GM23338 (cell line): ENCODE measurements at regions not wholly inside any gene's neighbourhood (a gene's known extent, or its start where the extent isn't known, plus 50 kb on each side); places are given as distances from the start of the nearest gene placed in this dataset.

ENCODE experiments used
- ATAC-seq: fragments of 200-7000 bp; cut with Tn5 transposase; 3 replicates; pipeline ENCODE4 v1.9.1; 2020
- DNase-seq: peaks from one replicate; pipeline ENCODE4 v3.0.0-alpha.2; 2015; ENCODE audit warnings: low spot score
- H2AFZ ChIP-seq: fragments of 200-600 bp; sonication (generic); 2 replicates; pipeline ENCODE4 v1.8.0; 2016; ENCODE audit warnings: antibody characterized with exemption, mild to moderate bottlenecking, moderate library complexity
- H3F3A ChIP-seq: fragments of 200-600 bp; sonication (generic); replicated peaks from 2 replicates; pipeline ENCODE4 v1.8.0; 2017; ENCODE audit warnings: antibody characterized with exemption, mixed run types, low read depth
- H3K27ac ChIP-seq: fragments of 200-600 bp; sonication (generic); 2 replicates; pipeline ENCODE4 v1.6.1; 2016; ENCODE audit warnings: low read depth
- H3K27me3 ChIP-seq: fragments of 200-600 bp; sonication (generic); 2 replicates; pipeline ENCODE4 v1.8.0; 2016; ENCODE audit warnings: mild to moderate bottlenecking, mixed run types, moderate library complexity; ENCODE audit not compliant: insufficient read depth
- H3K36me3 ChIP-seq: fragments of 200-600 bp; sonication (generic); 2 replicates; pipeline ENCODE4 v1.8.0; 2016; ENCODE audit warnings: mild to moderate bottlenecking; ENCODE audit not compliant: insufficient read depth
- H3K4me1 ChIP-seq: fragments of 200-600 bp; sonication (generic); 2 replicates; pipeline ENCODE4 v1.8.0; 2016; ENCODE audit warnings: mild to moderate bottlenecking, moderate library complexity; ENCODE audit not compliant: insufficient read depth
- H3K4me2 ChIP-seq: fragments of 200-600 bp; sonication (generic); 2 replicates; pipeline ENCODE4 v1.7.1; 2017; ENCODE audit warnings: mixed run types
- H3K4me3 ChIP-seq: fragments of 200-600 bp; sonication (generic); 2 replicates; pipeline ENCODE4 v1.6.1; 2016; ENCODE audit warnings: mixed run types
- H3K79me2 ChIP-seq: fragments of 200-600 bp; sonication (generic); replicated peaks from 2 replicates; pipeline ENCODE4 v1.8.0; 2017; ENCODE audit warnings: mild to moderate bottlenecking; ENCODE audit not compliant: insufficient read depth
- H3K9me2 ChIP-seq: fragments of 200-600 bp; sonication (generic); 2 replicates; pipeline ENCODE4 v1.8.0; 2017; ENCODE audit not compliant: insufficient read depth
- H4K20me1 ChIP-seq: fragments of 200-600 bp; sonication (generic); replicated peaks from 2 replicates; pipeline ENCODE4 v1.8.0; 2017; ENCODE audit warnings: mild to moderate bottlenecking; ENCODE audit not compliant: insufficient read depth
- H3K27ac Mint-ChIP-seq: 2 replicates; pipeline ENCODE4 v1.8.0; 2020; ENCODE audit warnings: inconsistent platforms, mild to moderate bottlenecking, moderate library complexity, mixed read lengths
- H3K27me3 Mint-ChIP-seq: 3 replicates; pipeline ENCODE4 v1.8.0; 2022; ENCODE audit warnings: low read depth, mild to moderate bottlenecking, moderate library complexity, mixed read lengths, inconsistent platforms; ENCODE audit not compliant: insufficient read depth, poor library complexity
- H3K36me3 Mint-ChIP-seq: 3 replicates; pipeline ENCODE4 v1.8.0; 2021; ENCODE audit warnings: low read depth, mild to moderate bottlenecking, inconsistent platforms, moderate library complexity, mixed read lengths
- H3K4me1 Mint-ChIP-seq: 3 replicates; pipeline ENCODE4 v1.8.0; 2020; ENCODE audit warnings: mild to moderate bottlenecking, inconsistent platforms, mixed read lengths
- H3K4me3 Mint-ChIP-seq: 3 replicates; pipeline ENCODE4 v1.8.0; 2021; ENCODE audit warnings: moderate library complexity, mild to moderate bottlenecking, inconsistent platforms, mixed read lengths
- H3K9me3 Mint-ChIP-seq: 3 replicates; pipeline ENCODE4 v1.8.0; 2020; ENCODE audit warnings: moderate library complexity, mild to moderate bottlenecking, inconsistent platforms, mixed read lengths
- EZH2 ChIP-seq: fragments of 200-600 bp; sonication (generic); IDR thresholded peaks from one replicate; pipeline ENCODE4 v1.8.0; 2017; ENCODE audit warnings: antibody characterized with exemption, mild to moderate bottlenecking, low read depth; ENCODE audit not compliant: unreplicated experiment
- EZH2phosphoT487 ChIP-seq: fragments of 200-600 bp; sonication (generic); IDR thresholded peaks from one replicate; pipeline ENCODE4 v1.8.1; 2018; ENCODE audit warnings: antibody characterized with exemption; ENCODE audit not compliant: unreplicated experiment
- JUNB ChIP-seq: IDR thresholded peaks from one replicate; pipeline ENCODE4 v1.6.1; 2016; ENCODE audit warnings: antibody characterized with exemption; ENCODE audit not compliant: unreplicated experiment
- POLR2AphosphoS5 ChIP-seq: IDR thresholded peaks from 2 replicates; pipeline ENCODE4 v1.6.1; 2016; ENCODE audit warnings: antibody characterized with exemption, low read depth
- STAT1 ChIP-seq: IDR thresholded peaks from one replicate; pipeline ENCODE4 v1.6.1; 2016; ENCODE audit warnings: antibody characterized with exemption; ENCODE audit not compliant: unreplicated experiment
- ZNF114 ChIP-seq: fragments of 250-450 bp; sonication (Bioruptor Pico); IDR thresholded peaks from 2 replicates; pipeline ENCODE4 v1.5.0; 2020; ENCODE audit warnings: mild to moderate bottlenecking, moderate library complexity
- ZNF331 ChIP-seq: fragments of 250-450 bp; sonication (Bioruptor Pico); IDR thresholded peaks from 2 replicates; pipeline ENCODE4 v1.5.0; 2020; ENCODE audit warnings: low read depth, mild to moderate bottlenecking, moderate library complexity
- TF ChIP-seq, protein P1 (sequence below): fragments of 250-450 bp; sonication (Bioruptor Pico); IDR thresholded peaks from 2 replicates; pipeline ENCODE4 v1.5.0; 2020; ENCODE audit warnings: mild to moderate bottlenecking, moderate library complexity
- TF ChIP-seq, protein P2 (sequence below): IDR thresholded peaks from one replicate; pipeline ENCODE4 v1.6.1; 2018; ENCODE audit warnings: antibody characterized with exemption; ENCODE audit not compliant: unreplicated experiment
- TF ChIP-seq, protein P3 (sequence below), 2 experiments: fragments of 200-600 bp in 1 of 2; sonication (generic) in 1 of 2; conservative IDR thresholded peaks; 2 replicates each; pipeline versions ENCODE4 v1.5.1 to v1.6.1; 2016 to 2017; ENCODE audit warnings: antibody characterized with exemption in 2 of 2, low read depth in 2 of 2, mild to moderate bottlenecking in 2 of 2, moderate library complexity in 1 of 2
- TF ChIP-seq, protein P4 (sequence below): IDR thresholded peaks from 2 replicates; pipeline ENCODE4 v1.6.1; 2016; ENCODE audit warnings: antibody characterized with exemption

DNA sequence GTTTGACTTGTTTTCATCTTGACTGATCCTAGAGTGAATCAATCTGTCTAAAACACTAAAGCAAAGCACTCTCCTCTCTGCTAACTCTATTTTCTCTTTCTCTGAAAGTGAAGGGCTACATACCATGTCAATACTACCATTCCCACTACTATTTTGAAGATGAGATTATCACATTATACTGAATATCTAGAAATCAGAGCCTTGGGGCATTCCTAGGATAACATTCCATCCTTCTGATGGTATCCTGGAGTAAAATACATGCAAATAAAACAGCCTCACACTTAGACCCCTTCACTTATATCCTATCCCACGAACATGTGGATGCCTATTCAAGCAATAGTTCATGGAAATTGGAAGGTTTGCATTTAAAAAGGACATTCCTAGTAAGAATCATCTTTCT, 309.3 kb upstream of the ACTBL2 start (continued):
- no peak for TF ChIP-seq EZH2phosphoT487

DNA sequence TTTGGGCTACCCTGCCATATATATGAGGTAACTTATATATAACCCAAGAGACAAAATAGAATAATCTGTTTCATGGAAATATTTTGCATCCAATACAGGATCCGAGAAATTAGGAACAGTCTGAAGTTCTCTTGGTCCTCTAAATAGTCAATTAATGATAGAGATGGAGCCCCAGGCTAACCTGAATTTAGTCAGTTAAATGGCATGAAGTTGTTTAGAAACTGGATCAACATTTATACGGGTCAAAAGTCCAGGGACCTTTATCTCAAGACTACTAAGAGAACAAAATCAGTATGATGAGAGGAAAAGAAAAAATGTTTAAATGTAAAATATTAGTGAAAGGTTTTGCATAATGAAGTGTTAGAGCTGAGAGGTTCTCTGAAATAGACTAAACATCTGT, 303.3 kb upstream of the ACTBL2 start:
- Histone ChIP-seq H3K4me3 (no peak overlapping the region), H3K9me2 (no peaks in the 10 kb centered on the region), H3K27ac (no peak overlapping the region), H4K20me1 (no peaks in the 10 kb centered on the region), H3K36me3 (no peaks in the 10 kb centered on the region), H2AFZ (no peak overlapping the region; the same call in 1 of the 2 replicates), H3K79me2 (no peaks in the 10 kb centered on the region), H3F3A (no peaks in the 10 kb centered on the region), H3K27me3 (no peaks in the 10 kb centered on the region), H3K4me2 (no peak overlapping the region), H3K4me1 (no peaks in the 10 kb centered on the region)
- H3K27ac Mint-ChIP-seq = no peak overlapping the region
- no peaks in the 10 kb centered on the region for H3K27me3 Mint-ChIP-seq
- H3K4me3 Mint-ChIP-seq = no peak overlapping the region
- TF ChIP-seq ZNF114 (CRISPR knock-in tag) (no peak), JUNB (no peak), ZNF331 (no peak), POLR2AphosphoS5 (no peak), STAT1 (no peak), EZH2 (no peak), EZH2phosphoT487 (no peak)
- TF ChIP-seq, protein P1, sequence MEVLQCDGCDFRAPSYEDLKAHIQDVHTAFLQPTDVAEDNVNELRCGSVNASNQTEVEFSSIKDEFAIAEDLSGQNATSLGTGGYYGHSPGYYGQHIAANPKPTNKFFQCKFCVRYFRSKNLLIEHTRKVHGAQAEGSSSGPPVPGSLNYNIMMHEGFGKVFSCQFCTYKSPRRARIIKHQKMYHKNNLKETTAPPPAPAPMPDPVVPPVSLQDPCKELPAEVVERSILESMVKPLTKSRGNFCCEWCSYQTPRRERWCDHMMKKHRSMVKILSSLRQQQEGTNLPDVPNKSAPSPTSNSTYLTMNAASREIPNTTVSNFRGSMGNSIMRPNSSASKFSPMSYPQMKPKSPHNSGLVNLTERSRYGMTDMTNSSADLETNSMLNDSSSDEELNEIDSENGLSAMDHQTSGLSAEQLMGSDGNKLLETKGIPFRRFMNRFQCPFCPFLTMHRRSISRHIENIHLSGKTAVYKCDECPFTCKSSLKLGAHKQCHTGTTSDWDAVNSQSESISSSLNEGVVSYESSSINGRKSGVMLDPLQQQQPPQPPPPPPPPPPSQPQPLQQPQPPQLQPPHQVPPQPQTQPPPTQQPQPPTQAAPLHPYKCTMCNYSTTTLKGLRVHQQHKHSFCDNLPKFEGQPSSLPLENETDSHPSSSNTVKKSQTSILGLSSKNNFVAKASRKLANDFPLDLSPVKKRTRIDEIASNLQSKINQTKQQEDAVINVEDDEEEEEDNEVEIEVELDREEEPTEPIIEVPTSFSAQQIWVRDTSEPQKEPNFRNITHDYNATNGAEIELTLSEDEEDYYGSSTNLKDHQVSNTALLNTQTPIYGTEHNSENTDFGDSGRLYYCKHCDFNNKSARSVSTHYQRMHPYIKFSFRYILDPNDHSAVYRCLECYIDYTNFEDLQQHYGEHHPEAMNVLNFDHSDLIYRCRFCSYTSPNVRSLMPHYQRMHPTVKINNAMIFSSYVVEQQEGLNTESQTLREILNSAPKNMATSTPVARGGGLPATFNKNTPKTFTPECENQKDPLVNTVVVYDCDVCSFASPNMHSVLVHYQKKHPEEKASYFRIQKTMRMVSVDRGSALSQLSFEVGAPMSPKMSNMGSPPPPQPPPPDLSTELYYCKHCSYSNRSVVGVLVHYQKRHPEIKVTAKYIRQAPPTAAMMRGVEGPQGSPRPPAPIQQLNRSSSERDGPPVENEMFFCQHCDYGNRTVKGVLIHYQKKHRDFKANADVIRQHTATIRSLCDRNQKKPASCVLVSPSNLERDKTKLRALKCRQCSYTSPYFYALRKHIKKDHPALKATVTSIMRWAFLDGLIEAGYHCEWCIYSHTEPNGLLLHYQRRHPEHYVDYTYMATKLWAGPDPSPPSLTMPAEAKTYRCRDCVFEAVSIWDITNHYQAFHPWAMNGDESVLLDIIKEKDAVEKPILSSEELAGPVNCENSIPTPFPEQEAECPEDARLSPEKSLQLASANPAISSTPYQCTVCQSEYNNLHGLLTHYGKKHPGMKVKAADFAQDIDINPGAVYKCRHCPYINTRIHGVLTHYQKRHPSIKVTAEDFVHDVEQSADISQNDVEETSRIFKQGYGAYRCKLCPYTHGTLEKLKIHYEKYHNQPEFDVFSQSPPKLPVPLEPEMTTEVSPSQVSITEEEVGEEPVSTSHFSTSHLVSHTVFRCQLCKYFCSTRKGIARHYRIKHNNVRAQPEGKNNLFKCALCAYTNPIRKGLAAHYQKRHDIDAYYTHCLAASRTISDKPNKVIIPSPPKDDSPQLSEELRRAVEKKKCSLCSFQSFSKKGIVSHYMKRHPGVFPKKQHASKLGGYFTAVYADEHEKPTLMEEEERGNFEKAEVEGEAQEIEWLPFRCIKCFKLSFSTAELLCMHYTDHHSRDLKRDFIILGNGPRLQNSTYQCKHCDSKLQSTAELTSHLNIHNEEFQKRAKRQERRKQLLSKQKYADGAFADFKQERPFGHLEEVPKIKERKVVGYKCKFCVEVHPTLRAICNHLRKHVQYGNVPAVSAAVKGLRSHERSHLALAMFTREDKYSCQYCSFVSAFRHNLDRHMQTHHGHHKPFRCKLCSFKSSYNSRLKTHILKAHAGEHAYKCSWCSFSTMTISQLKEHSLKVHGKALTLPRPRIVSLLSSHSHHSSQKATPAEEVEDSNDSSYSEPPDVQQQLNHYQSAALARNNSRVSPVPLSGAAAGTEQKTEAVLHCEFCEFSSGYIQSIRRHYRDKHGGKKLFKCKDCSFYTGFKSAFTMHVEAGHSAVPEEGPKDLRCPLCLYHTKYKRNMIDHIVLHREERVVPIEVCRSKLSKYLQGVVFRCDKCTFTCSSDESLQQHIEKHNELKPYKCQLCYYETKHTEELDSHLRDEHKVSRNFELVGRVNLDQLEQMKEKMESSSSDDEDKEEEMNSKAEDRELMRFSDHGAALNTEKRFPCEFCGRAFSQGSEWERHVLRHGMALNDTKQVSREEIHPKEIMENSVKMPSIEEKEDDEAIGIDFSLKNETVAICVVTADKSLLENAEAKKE (CRISPR knock-in tag) = no peak
- TF ChIP-seq, protein P2, sequence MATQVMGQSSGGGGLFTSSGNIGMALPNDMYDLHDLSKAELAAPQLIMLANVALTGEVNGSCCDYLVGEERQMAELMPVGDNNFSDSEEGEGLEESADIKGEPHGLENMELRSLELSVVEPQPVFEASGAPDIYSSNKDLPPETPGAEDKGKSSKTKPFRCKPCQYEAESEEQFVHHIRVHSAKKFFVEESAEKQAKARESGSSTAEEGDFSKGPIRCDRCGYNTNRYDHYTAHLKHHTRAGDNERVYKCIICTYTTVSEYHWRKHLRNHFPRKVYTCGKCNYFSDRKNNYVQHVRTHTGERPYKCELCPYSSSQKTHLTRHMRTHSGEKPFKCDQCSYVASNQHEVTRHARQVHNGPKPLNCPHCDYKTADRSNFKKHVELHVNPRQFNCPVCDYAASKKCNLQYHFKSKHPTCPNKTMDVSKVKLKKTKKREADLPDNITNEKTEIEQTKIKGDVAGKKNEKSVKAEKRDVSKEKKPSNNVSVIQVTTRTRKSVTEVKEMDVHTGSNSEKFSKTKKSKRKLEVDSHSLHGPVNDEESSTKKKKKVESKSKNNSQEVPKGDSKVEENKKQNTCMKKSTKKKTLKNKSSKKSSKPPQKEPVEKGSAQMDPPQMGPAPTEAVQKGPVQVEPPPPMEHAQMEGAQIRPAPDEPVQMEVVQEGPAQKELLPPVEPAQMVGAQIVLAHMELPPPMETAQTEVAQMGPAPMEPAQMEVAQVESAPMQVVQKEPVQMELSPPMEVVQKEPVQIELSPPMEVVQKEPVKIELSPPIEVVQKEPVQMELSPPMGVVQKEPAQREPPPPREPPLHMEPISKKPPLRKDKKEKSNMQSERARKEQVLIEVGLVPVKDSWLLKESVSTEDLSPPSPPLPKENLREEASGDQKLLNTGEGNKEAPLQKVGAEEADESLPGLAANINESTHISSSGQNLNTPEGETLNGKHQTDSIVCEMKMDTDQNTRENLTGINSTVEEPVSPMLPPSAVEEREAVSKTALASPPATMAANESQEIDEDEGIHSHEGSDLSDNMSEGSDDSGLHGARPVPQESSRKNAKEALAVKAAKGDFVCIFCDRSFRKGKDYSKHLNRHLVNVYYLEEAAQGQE = no peak
- TF ChIP-seq, protein P3, sequence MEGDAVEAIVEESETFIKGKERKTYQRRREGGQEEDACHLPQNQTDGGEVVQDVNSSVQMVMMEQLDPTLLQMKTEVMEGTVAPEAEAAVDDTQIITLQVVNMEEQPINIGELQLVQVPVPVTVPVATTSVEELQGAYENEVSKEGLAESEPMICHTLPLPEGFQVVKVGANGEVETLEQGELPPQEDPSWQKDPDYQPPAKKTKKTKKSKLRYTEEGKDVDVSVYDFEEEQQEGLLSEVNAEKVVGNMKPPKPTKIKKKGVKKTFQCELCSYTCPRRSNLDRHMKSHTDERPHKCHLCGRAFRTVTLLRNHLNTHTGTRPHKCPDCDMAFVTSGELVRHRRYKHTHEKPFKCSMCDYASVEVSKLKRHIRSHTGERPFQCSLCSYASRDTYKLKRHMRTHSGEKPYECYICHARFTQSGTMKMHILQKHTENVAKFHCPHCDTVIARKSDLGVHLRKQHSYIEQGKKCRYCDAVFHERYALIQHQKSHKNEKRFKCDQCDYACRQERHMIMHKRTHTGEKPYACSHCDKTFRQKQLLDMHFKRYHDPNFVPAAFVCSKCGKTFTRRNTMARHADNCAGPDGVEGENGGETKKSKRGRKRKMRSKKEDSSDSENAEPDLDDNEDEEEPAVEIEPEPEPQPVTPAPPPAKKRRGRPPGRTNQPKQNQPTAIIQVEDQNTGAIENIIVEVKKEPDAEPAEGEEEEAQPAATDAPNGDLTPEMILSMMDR (conservative IDR thresholded peaks at IDR 0.05; ENCODE audit: low read depth in 2 of 2) = no peak
- TF ChIP-seq, protein P4, sequence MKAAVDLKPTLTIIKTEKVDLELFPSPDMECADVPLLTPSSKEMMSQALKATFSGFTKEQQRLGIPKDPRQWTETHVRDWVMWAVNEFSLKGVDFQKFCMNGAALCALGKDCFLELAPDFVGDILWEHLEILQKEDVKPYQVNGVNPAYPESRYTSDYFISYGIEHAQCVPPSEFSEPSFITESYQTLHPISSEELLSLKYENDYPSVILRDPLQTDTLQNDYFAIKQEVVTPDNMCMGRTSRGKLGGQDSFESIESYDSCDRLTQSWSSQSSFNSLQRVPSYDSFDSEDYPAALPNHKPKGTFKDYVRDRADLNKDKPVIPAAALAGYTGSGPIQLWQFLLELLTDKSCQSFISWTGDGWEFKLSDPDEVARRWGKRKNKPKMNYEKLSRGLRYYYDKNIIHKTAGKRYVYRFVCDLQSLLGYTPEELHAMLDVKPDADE = no peak
- no peaks in the 10 kb centered on the region for H3K9me3 Mint-ChIP-seq
- H3K36me3 Mint-ChIP-seq = no peaks in the 10 kb centered on the region
- ATAC-seq (no peak), DNase-seq (no peak)
- H3K4me1 Mint-ChIP-seq = no peaks in the 10 kb centered on the region; the same call in 2 of the 3 replicates
